Keratinocyte (primary cell): ENCODE measurements at regions not wholly inside any gene's neighbourhood (a gene's known extent, or its start where the extent isn't known, plus 50 kb on each side); places are given as distances from the start of the nearest gene placed in this dataset.

Experiments
- DNase-seq: peaks from one replicate; pipeline ENCODE4 v3.0.0-alpha.2; 2011; ENCODE audit warnings: low read depth, missing footprints, low spot score
- FAIRE-seq: peaks from 2 replicates; lab custom pipeline; 2011; peaks lifted over from hg19 to GRCh38; lab: Jason Lieb, UNC
- H2AFZ ChIP-seq: 2 replicates; pipeline ENCODE4 v1.6.0; 2012; ENCODE audit warnings: low read length, control low read depth, inconsistent platforms; ENCODE audit not compliant: control insufficient read depth
- H3K27ac ChIP-seq: 2 replicates; pipeline ENCODE4 v1.5.1; 2011; ENCODE audit warnings: low read length; ENCODE audit not compliant: control insufficient read depth, insufficient read depth
- H3K27me3 ChIP-seq: 3 replicates; pipeline ENCODE4 v1.6.0; 2011; ENCODE audit warnings: low read length; ENCODE audit not compliant: control insufficient read depth, insufficient read depth; ENCODE audit errors: extremely low read depth
- H3K36me3 ChIP-seq, 2 experiments: 2 replicates in 1 of 2; 3 replicates in 1 of 2; pipeline ENCODE4 v1.5.1; 2011; ENCODE audit warnings: low read length in 2 of 2, mild to moderate bottlenecking in 1 of 2; ENCODE audit not compliant: control insufficient read depth in 2 of 2, insufficient read depth in 2 of 2; ENCODE audit errors: extremely low read depth in 1 of 2
- H3K4me1 ChIP-seq: 3 replicates; pipeline ENCODE4 v1.5.1; 2011; ENCODE audit warnings: low read length; ENCODE audit not compliant: control insufficient read depth, insufficient read depth; ENCODE audit errors: extremely low read depth
- H3K4me2 ChIP-seq: 3 replicates; pipeline ENCODE4 v1.6.0; 2011; ENCODE audit warnings: low read depth, low read length; ENCODE audit not compliant: control insufficient read depth, insufficient read depth; ENCODE audit errors: extremely low read depth
- H3K4me3 ChIP-seq, 3 experiments: fragments of 200-600 bp in 1 of 3; sonication (generic) in 1 of 3; 2 replicates in 2 of 3; 3 replicates in 1 of 3; pipeline ENCODE4 v1.5.1; 2011 to 2016; ENCODE audit warnings: low read length in 3 of 3, mild to moderate bottlenecking in 3 of 3, control low read depth in 2 of 3, inconsistent platforms in 1 of 3, low read depth in 1 of 3, mixed read lengths in 1 of 3, mixed run types in 1 of 3, moderate library complexity in 1 of 3; ENCODE audit not compliant: control insufficient read depth in 2 of 3, insufficient read depth in 2 of 3; ENCODE audit errors: extremely low read depth in 1 of 3
- H3K79me2 ChIP-seq: 2 replicates; pipeline ENCODE4 v1.6.0; 2012; ENCODE audit warnings: low read length; ENCODE audit not compliant: control insufficient read depth, insufficient read depth
- H3K9ac ChIP-seq: 3 replicates; pipeline ENCODE4 v1.6.0; 2011; ENCODE audit warnings: low read length; ENCODE audit not compliant: control insufficient read depth, insufficient read depth; ENCODE audit errors: extremely low read depth
- H3K9me1 ChIP-seq: 3 replicates; pipeline ENCODE4 v1.6.0; 2011; ENCODE audit warnings: low read length; ENCODE audit not compliant: control insufficient read depth, insufficient read depth; ENCODE audit errors: extremely low read depth
- H3K9me3 ChIP-seq: 2 replicates; pipeline ENCODE4 v1.5.1; 2012; ENCODE audit warnings: low read depth, low read length; ENCODE audit not compliant: control insufficient read depth
- H4K20me1 ChIP-seq: 3 replicates; pipeline ENCODE4 v1.6.0; 2011; ENCODE audit warnings: low read length; ENCODE audit not compliant: control insufficient read depth, insufficient read depth; ENCODE audit errors: extremely low read depth
- CTCF ChIP-seq, 3 experiments: IDR thresholded peaks in 1 of 3; conservative IDR thresholded peaks in 1 of 3; optimal IDR thresholded peaks in 1 of 3; 2 replicates in 2 of 3; 3 replicates in 1 of 3; pipeline versions ENCODE3 to v1.5.1; 2011; ENCODE audit warnings: low read length in 3 of 3, mild to moderate bottlenecking in 3 of 3, moderate library complexity in 2 of 3, control low read depth in 1 of 3, inconsistent platforms in 1 of 3; ENCODE audit not compliant: insufficient read depth in 2 of 3; ENCODE audit errors: extremely low read depth in 1 of 3
- EZH2 ChIP-seq: IDR thresholded peaks from one replicate; pipeline ENCODE4 v1.6.1; 2012; ENCODE audit warnings: inconsistent platforms, mild to moderate bottlenecking, low read length, moderate library complexity
- dilution Hi-C: fragments of 300-500 bp; cut with MboI; formaldehyde crosslinking; loops from one replicate; pipeline ENCODE4 v1.7.0; 2020; ENCODE audit warnings: low sequenced_read_pairs; ENCODE audit not compliant: extremely low pct_ligation_motif_present

GRCh38 chr10:65846949-65847348, 1078.9 kb upstream of the LRRTM3 start:
- FAIRE-seq (no peak), DNase-seq (no peak)
- TF ChIP-seq CTCF (optimal IDR thresholded peaks at IDR 0.05 in 1 of 3, IDR thresholded peaks at IDR 0.05 in 1 of 3, conservative IDR thresholded peaks at IDR 0.05 in 1 of 3; ENCODE audit: extremely low read depth in 1 of 3, insufficient read depth in 2 of 3, low read length in 3 of 3) (no peak), EZH2 (no peak)
- H3K9me3 ChIP-seq = no peaks in the 10 kb centered on the region
- dilution Hi-C loops = no loop called here
- no peak overlapping the region for H3K9ac ChIP-seq
- H3K4me3 ChIP-seq = no peak overlapping the region
- no peaks in the 10 kb centered on the region for H3K27me3 ChIP-seq
- no peak overlapping the region for H3K4me2 ChIP-seq
- no peaks in the 10 kb centered on the region for H3K79me2 ChIP-seq
- no peak overlapping the region for H2AFZ ChIP-seq
- no peaks in the 10 kb centered on the region for H4K20me1 ChIP-seq
- H3K9me1 ChIP-seq = no peaks in the 10 kb centered on the region
- H3K4me1 ChIP-seq = no peaks in the 10 kb centered on the region
- H3K36me3 ChIP-seq = no peaks in the 10 kb centered on the region
- no peak overlapping the region for H3K27ac ChIP-seq

GRCh38 chr10:65847436-65848230, 1078.2 kb upstream of the LRRTM3 start:
- no peak overlapping the region for H3K4me2 ChIP-seq
- H3K27ac ChIP-seq = no peak overlapping the region
- dilution Hi-C loops = no loop called here
- no peaks in the 10 kb centered on the region for H3K9me1 ChIP-seq
- H3K4me3 ChIP-seq = no peak overlapping the region
- H2AFZ ChIP-seq = no peak overlapping the region
- no peaks in the 10 kb centered on the region for H3K79me2 ChIP-seq
- TF ChIP-seq EZH2 = no peak
- TF ChIP-seq CTCF (optimal IDR thresholded peaks at IDR 0.05 in 1 of 3, IDR thresholded peaks at IDR 0.05 in 1 of 3, conservative IDR thresholded peaks at IDR 0.05 in 1 of 3; ENCODE audit: extremely low read depth in 1 of 3, insufficient read depth in 2 of 3, low read length in 3 of 3) = no peak
- no peaks in the 10 kb centered on the region for H3K9me3 ChIP-seq
- no peaks in the 10 kb centered on the region for H4K20me1 ChIP-seq
- no peak overlapping the region for H3K9ac ChIP-seq
- no peak for FAIRE-seq
- no peaks in the 10 kb centered on the region for H3K27me3 ChIP-seq
- no peak for DNase-seq
- no peaks in the 10 kb centered on the region for H3K4me1 ChIP-seq
- no peaks in the 10 kb centered on the region for H3K36me3 ChIP-seq
